ENCODE measurements at regions not wholly inside any gene's neighbourhood (a gene's known extent, or its start where the extent isn't known, plus 50 kb on each side); places are given as distances from the start of the nearest gene placed in this dataset.
A peak's percentile ranks its signal among the peaks of the same experiment; 100 is the strongest.

- 78% methylated on average over 8 of the region's 8 CpGs for WGBS
Observed at GRCh38 chr2:106572541-106573450, 85.6 kb downstream of the CD8B2 start.

GRCh38 chr2:106573773-106574172 lies 86.6 kb downstream of the CD8B2 start:
- peaks cover 0 to 9% of the 10 kb centered on the region in 2 donors for H3K27me3 ChIP-seq (ENCODE audit: control insufficient read depth in 2 of 2, insufficient read depth in 1 of 2, low read length in 1 of 2)

More at GRCh38 chr2:106572541-106573450, 85.6 kb downstream of the CD8B2 start:
- Histone ChIP-seq H3K36me3 (ENCODE audit: control insufficient read depth in 2 of 2, insufficient read depth in 2 of 2, low read length in 1 of 2) (no peaks in the 10 kb centered on the region), H3K4me3 (ENCODE audit: low read length in 2 of 2) (no peak overlapping the region), H3K9me3 (ENCODE audit: control insufficient read depth in 2 of 2, insufficient read depth in 1 of 2, low read length in 1 of 2) (no peaks in the 10 kb centered on the region), H3K27me3 (ENCODE audit: control insufficient read depth in 2 of 2, insufficient read depth in 1 of 2, low read length in 1 of 2) (peaks cover 0 to 4% of the 10 kb centered on the region in 2 donors), H3K4me1 (ENCODE audit: control insufficient read depth in 2 of 2, insufficient read depth in 2 of 2, low read length in 2 of 2) (no peaks in the 10 kb centered on the region), H3K27ac (ENCODE audit: low read depth in 1 of 2, low read length in 1 of 2) (no peak overlapping the region)
- DNase-seq (ENCODE audit: low read depth in 6 of 9, low spot score in 9 of 9): peak in 2 of 9 donors; percentile 20 to 26

GRCh38 chr2:106575955-106576354 lies 88.8 kb downstream of the CD8B2 start:
- peaks cover 2 to 23% of the 10 kb centered on the region in 2 donors for H3K27me3 ChIP-seq (ENCODE audit: control insufficient read depth in 2 of 2, insufficient read depth in 1 of 2, low read length in 1 of 2)
- WGBS: 86% methylated on average over 6 of the region's 6 CpGs
- no peak for DNase-seq (ENCODE audit: low read depth in 6 of 9, low spot score in 9 of 9)
- H3K9me3 ChIP-seq (ENCODE audit: control insufficient read depth in 2 of 2, insufficient read depth in 1 of 2, low read length in 1 of 2): no peaks in the 10 kb centered on the region
- no peak overlapping the region for H3K4me3 ChIP-seq (ENCODE audit: low read length in 2 of 2)
- peaks cover 0 to 6% of the 10 kb centered on the region in 2 donors for H3K4me1 ChIP-seq (ENCODE audit: control insufficient read depth in 2 of 2, insufficient read depth in 2 of 2, low read length in 2 of 2)
- H3K27ac ChIP-seq (ENCODE audit: low read depth in 1 of 2, low read length in 1 of 2): peak overlapping the region in 1 of 2 donors; percentile 32
- H3K36me3 ChIP-seq (ENCODE audit: control insufficient read depth in 2 of 2, insufficient read depth in 2 of 2, low read length in 1 of 2): no peaks in the 10 kb centered on the region

More at GRCh38 chr2:106573773-106574172, 86.6 kb downstream of the CD8B2 start:
- H3K36me3 ChIP-seq (ENCODE audit: control insufficient read depth in 2 of 2, insufficient read depth in 2 of 2, low read length in 1 of 2): no peaks in the 10 kb centered on the region
- H3K27ac ChIP-seq (ENCODE audit: low read depth in 1 of 2, low read length in 1 of 2): no peak overlapping the region
- DNase-seq (ENCODE audit: low read depth in 6 of 9, low spot score in 9 of 9): no peak
- no peaks in the 10 kb centered on the region for H3K9me3 ChIP-seq (ENCODE audit: control insufficient read depth in 2 of 2, insufficient read depth in 1 of 2, low read length in 1 of 2)
- H3K4me1 ChIP-seq (ENCODE audit: control insufficient read depth in 2 of 2, insufficient read depth in 2 of 2, low read length in 2 of 2): no peaks in the 10 kb centered on the region
- H3K4me3 ChIP-seq (ENCODE audit: low read length in 2 of 2): no peak overlapping the region

- 98% methylated on average over 5 of the region's 5 CpGs for WGBS
Observed at GRCh38 chr2:106577255-106577651, 90.1 kb downstream of the CD8B2 start.

GRCh38 chr2:106579750-106580197 lies 92.6 kb downstream of the CD8B2 start:
- WGBS: 69% methylated on average over 9 of the region's 9 CpGs
- H3K27me3 ChIP-seq (ENCODE audit: control insufficient read depth in 2 of 2, insufficient read depth in 1 of 2, low read length in 1 of 2): peaks cover 7 to 56% of the 10 kb centered on the region in 2 donors
- H3K36me3 ChIP-seq (ENCODE audit: control insufficient read depth in 2 of 2, insufficient read depth in 2 of 2, low read length in 1 of 2): no peaks in the 10 kb centered on the region
- H3K9me3 ChIP-seq (ENCODE audit: control insufficient read depth in 2 of 2, insufficient read depth in 1 of 2, low read length in 1 of 2): peaks cover 0 to 3% of the 10 kb centered on the region in 2 donors
- DNase-seq (ENCODE audit: low read depth in 6 of 9, low spot score in 9 of 9): no peak
- H3K27ac ChIP-seq (ENCODE audit: low read depth in 1 of 2, low read length in 1 of 2): no peak overlapping the region
- peaks cover 3 to 17% of the 10 kb centered on the region in 2 donors for H3K4me1 ChIP-seq (ENCODE audit: control insufficient read depth in 2 of 2, insufficient read depth in 2 of 2, low read length in 2 of 2)
- H3K4me3 ChIP-seq (ENCODE audit: low read length in 2 of 2): no peak overlapping the region

More at GRCh38 chr2:106577255-106577651, 90.1 kb downstream of the CD8B2 start:
- Histone ChIP-seq H3K4me1 (ENCODE audit: control insufficient read depth in 2 of 2, insufficient read depth in 2 of 2, low read length in 2 of 2) (peaks cover 3 to 13% of the 10 kb centered on the region in 2 donors), H3K36me3 (ENCODE audit: control insufficient read depth in 2 of 2, insufficient read depth in 2 of 2, low read length in 1 of 2) (no peaks in the 10 kb centered on the region), H3K9me3 (ENCODE audit: control insufficient read depth in 2 of 2, insufficient read depth in 1 of 2, low read length in 1 of 2) (no peaks in the 10 kb centered on the region), H3K27me3 (ENCODE audit: control insufficient read depth in 2 of 2, insufficient read depth in 1 of 2, low read length in 1 of 2) (peaks cover 5 to 35% of the 10 kb centered on the region in 2 donors), H3K27ac (ENCODE audit: low read depth in 1 of 2, low read length in 1 of 2) (no peak overlapping the region), H3K4me3 (ENCODE audit: low read length in 2 of 2) (no peak overlapping the region)
- no peak for DNase-seq (ENCODE audit: low read depth in 6 of 9, low spot score in 9 of 9)

GRCh38 chr2:106580241-106580640 lies 93.1 kb downstream of the CD8B2 start:
- H3K27ac ChIP-seq (ENCODE audit: low read depth in 1 of 2, low read length in 1 of 2): no peak overlapping the region
- H3K27me3 ChIP-seq (ENCODE audit: control insufficient read depth in 2 of 2, insufficient read depth in 1 of 2, low read length in 1 of 2): peaks cover 7 to 56% of the 10 kb centered on the region in 2 donors
- H3K4me3 ChIP-seq (ENCODE audit: low read length in 2 of 2): no peak overlapping the region
- no peaks in the 10 kb centered on the region for H3K36me3 ChIP-seq (ENCODE audit: control insufficient read depth in 2 of 2, insufficient read depth in 2 of 2, low read length in 1 of 2)
- 84% methylated on average over 5 of the region's 5 CpGs for WGBS
- no peak for DNase-seq (ENCODE audit: low read depth in 6 of 9, low spot score in 9 of 9)
- peaks cover 0 to 6% of the 10 kb centered on the region in 2 donors for H3K9me3 ChIP-seq (ENCODE audit: control insufficient read depth in 2 of 2, insufficient read depth in 1 of 2, low read length in 1 of 2)
- H3K4me1 ChIP-seq (ENCODE audit: control insufficient read depth in 2 of 2, insufficient read depth in 2 of 2, low read length in 2 of 2): peaks cover 3 to 17% of the 10 kb centered on the region in 2 donors

- Histone ChIP-seq H3K27ac (ENCODE audit: low read depth in 1 of 2, low read length in 1 of 2) (no peak overlapping the region), H3K27me3 (ENCODE audit: control insufficient read depth in 2 of 2, insufficient read depth in 1 of 2, low read length in 1 of 2) (peaks cover 7 to 53% of the 10 kb centered on the region in 2 donors), H3K4me3 (ENCODE audit: low read length in 2 of 2) (no peak overlapping the region), H3K9me3 (ENCODE audit: control insufficient read depth in 2 of 2, insufficient read depth in 1 of 2, low read length in 1 of 2) (peaks cover 0 to 6% of the 10 kb centered on the region in 2 donors), H3K36me3 (ENCODE audit: control insufficient read depth in 2 of 2, insufficient read depth in 2 of 2, low read length in 1 of 2) (no peaks in the 10 kb centered on the region), H3K4me1 (ENCODE audit: control insufficient read depth in 2 of 2, insufficient read depth in 2 of 2, low read length in 2 of 2) (peaks cover 3 to 17% of the 10 kb centered on the region in 2 donors)
- WGBS: 96% methylated on average over 7 of the region's 7 CpGs
- DNase-seq (ENCODE audit: low read depth in 6 of 9, low spot score in 9 of 9): no peak
Observed at GRCh38 chr2:106581328-106581727, 94.2 kb downstream of the CD8B2 start.

- DNase-seq (ENCODE audit: low read depth in 6 of 9, low spot score in 9 of 9): no peak
- H3K4me3 ChIP-seq (ENCODE audit: low read length in 2 of 2): peak overlapping the region in 1 of 2 donors; percentile 21
- peaks cover 3 to 17% of the 10 kb centered on the region in 2 donors for H3K4me1 ChIP-seq (ENCODE audit: control insufficient read depth in 2 of 2, insufficient read depth in 2 of 2, low read length in 2 of 2)
- H3K36me3 ChIP-seq (ENCODE audit: control insufficient read depth in 2 of 2, insufficient read depth in 2 of 2, low read length in 1 of 2): no peaks in the 10 kb centered on the region
- WGBS: 32% methylated on average over 3 of the region's 3 CpGs
- no peak overlapping the region for H3K27ac ChIP-seq (ENCODE audit: low read depth in 1 of 2, low read length in 1 of 2)
- peaks cover 0 to 6% of the 10 kb centered on the region in 2 donors for H3K9me3 ChIP-seq (ENCODE audit: control insufficient read depth in 2 of 2, insufficient read depth in 1 of 2, low read length in 1 of 2)
- H3K27me3 ChIP-seq (ENCODE audit: control insufficient read depth in 2 of 2, insufficient read depth in 1 of 2, low read length in 1 of 2): peaks cover 7 to 53% of the 10 kb centered on the region in 2 donors
Observed at GRCh38 chr2:106581755-106582147, 94.6 kb downstream of the CD8B2 start.

Data from thymus (tissue), 11 donors.